ENCODE measurements at regions not wholly inside any gene's neighbourhood (a gene's known extent, or its start where the extent isn't known, plus 50 kb on each side); places are given as distances from the start of the nearest gene placed in this dataset.

GRCh38 chr16:35480988-35481387 is 2021.6 kb downstream of the TP53TG3F start:
- Mint-ChIP-seq H3K27ac (no peak overlapping the region), H3K4me1 (ENCODE audit: low read depth) (no peaks in the 10 kb centered on the region), H3K9me3 (peaks cover 3% of the 10 kb centered on the region in 2 donors), H3K27me3 (ENCODE audit: low read depth) (no peaks in the 10 kb centered on the region), H3K36me3 (ENCODE audit: insufficient read depth in 2 of 2) (no peaks in the 10 kb centered on the region), H3K4me3 (no peak overlapping the region)
- ATAC-seq (replicated peaks in 1 of 2): no peak
- no peak for DNase-seq

- Mint-ChIP-seq H3K4me1 (ENCODE audit: low read depth) (no peaks in the 10 kb centered on the region), H3K27ac (no peak overlapping the region), H3K4me3 (no peak overlapping the region), H3K9me3 (peaks cover 4 to 8% of the 10 kb centered on the region in 2 donors), H3K27me3 (ENCODE audit: low read depth) (no peaks in the 10 kb centered on the region), H3K36me3 (ENCODE audit: insufficient read depth in 2 of 2) (peaks cover 3% of the 10 kb centered on the region in 2 donors)
- ATAC-seq (replicated peaks in 1 of 2) (no peak), DNase-seq (no peak)
These were observed 2026.5 kb downstream of the TP53TG3F start for GRCh38 chr16:35485915-35486314.

- ATAC-seq (replicated peaks in 1 of 2) (no peak), DNase-seq (no peak)
- no peaks in the 10 kb centered on the region for H3K4me1 Mint-ChIP-seq (ENCODE audit: low read depth)
- H3K27me3 Mint-ChIP-seq (ENCODE audit: low read depth): no peaks in the 10 kb centered on the region
- H3K27ac Mint-ChIP-seq: no peak overlapping the region
- H3K36me3 Mint-ChIP-seq (ENCODE audit: insufficient read depth in 2 of 2): peaks cover 3 to 4% of the 10 kb centered on the region in 2 donors
- H3K4me3 Mint-ChIP-seq: no peak overlapping the region
- peaks cover 7 to 16% of the 10 kb centered on the region in 2 donors for H3K9me3 Mint-ChIP-seq
These were observed 2032.8 kb downstream of the TP53TG3F start for GRCh38 chr16:35492225-35492624.

GRCh38 chr16:35497399-35497798 is 2038.0 kb downstream of the TP53TG3F start:
- Mint-ChIP-seq H3K27ac (no peak overlapping the region), H3K4me1 (ENCODE audit: low read depth) (no peaks in the 10 kb centered on the region), H3K9me3 (peaks cover 9 to 15% of the 10 kb centered on the region in 2 donors), H3K27me3 (ENCODE audit: low read depth) (no peaks in the 10 kb centered on the region), H3K36me3 (ENCODE audit: insufficient read depth in 2 of 2) (peaks cover 0 to 3% of the 10 kb centered on the region in 2 donors), H3K4me3 (no peak overlapping the region)
- DNase-seq: no peak
- ATAC-seq (replicated peaks in 1 of 2): no peak

- Mint-ChIP-seq H3K27ac (no peak overlapping the region), H3K36me3 (ENCODE audit: insufficient read depth in 2 of 2) (peaks cover 2% of the 10 kb centered on the region in 2 donors)
These were observed 2046.8 kb downstream of the TP53TG3F start for GRCh38 chr16:35506018-35506897.

GRCh38 chr16:35506898-35507194 is 2047.4 kb downstream of the TP53TG3F start:
- Mint-ChIP-seq H3K4me1 (ENCODE audit: low read depth) (no peaks in the 10 kb centered on the region), H3K9me3 (peaks cover 9 to 12% of the 10 kb centered on the region in 2 donors), H3K4me3 (no peak overlapping the region), H3K27ac (no peak overlapping the region), H3K36me3 (ENCODE audit: insufficient read depth in 2 of 2) (peaks cover 2 to 5% of the 10 kb centered on the region in 2 donors), H3K27me3 (ENCODE audit: low read depth) (no peaks in the 10 kb centered on the region)
- ATAC-seq (replicated peaks in 1 of 2) (no peak), DNase-seq (no peak)

More at GRCh38 chr16:35506018-35506897, 2046.8 kb downstream of the TP53TG3F start:
- ATAC-seq (replicated peaks in 1 of 2) (no peak), DNase-seq (no peak)
- Mint-ChIP-seq H3K4me1 (ENCODE audit: low read depth) (no peaks in the 10 kb centered on the region), H3K4me3 (no peak overlapping the region), H3K27me3 (ENCODE audit: low read depth) (no peaks in the 10 kb centered on the region), H3K9me3 (peaks cover 8 to 12% of the 10 kb centered on the region in 2 donors)

- Mint-ChIP-seq H3K27me3 (ENCODE audit: low read depth) (no peaks in the 10 kb centered on the region), H3K27ac (no peak overlapping the region), H3K4me3 (no peak overlapping the region), H3K4me1 (ENCODE audit: low read depth) (no peaks in the 10 kb centered on the region), H3K36me3 (ENCODE audit: insufficient read depth in 2 of 2) (peaks cover 2 to 3% of the 10 kb centered on the region in 2 donors), H3K9me3 (peaks cover 8 to 17% of the 10 kb centered on the region in 2 donors)
- DNase-seq: no peak
- no peak for ATAC-seq (replicated peaks in 1 of 2)
These were observed 2051.3 kb downstream of the TP53TG3F start for GRCh38 chr16:35510701-35511100.

GRCh38 chr16:35516551-35516950 is 2057.1 kb downstream of the TP53TG3F start:
- Mint-ChIP-seq H3K27ac (no peak overlapping the region), H3K36me3 (ENCODE audit: insufficient read depth in 2 of 2) (peaks cover 0 to 1% of the 10 kb centered on the region in 2 donors), H3K4me3 (no peak overlapping the region), H3K27me3 (ENCODE audit: low read depth) (no peaks in the 10 kb centered on the region), H3K9me3 (peaks cover 5 to 11% of the 10 kb centered on the region in 2 donors), H3K4me1 (ENCODE audit: low read depth) (no peaks in the 10 kb centered on the region)
- DNase-seq: no peak
- no peak for ATAC-seq (replicated peaks in 1 of 2)

GRCh38 chr16:35516971-35517370 is 2057.6 kb downstream of the TP53TG3F start:
- Mint-ChIP-seq H3K27ac (no peak overlapping the region), H3K27me3 (ENCODE audit: low read depth) (no peaks in the 10 kb centered on the region), H3K4me1 (ENCODE audit: low read depth) (no peaks in the 10 kb centered on the region), H3K4me3 (no peak overlapping the region), H3K36me3 (ENCODE audit: insufficient read depth in 2 of 2) (peaks cover 0 to 1% of the 10 kb centered on the region in 2 donors), H3K9me3 (peaks cover 9 to 11% of the 10 kb centered on the region in 2 donors)
- no peak for DNase-seq
- no peak for ATAC-seq (replicated peaks in 1 of 2)

GRCh38 chr16:35523991-35524390 is 2064.6 kb downstream of the TP53TG3F start:
- Mint-ChIP-seq H3K27me3 (ENCODE audit: low read depth) (no peaks in the 10 kb centered on the region), H3K36me3 (ENCODE audit: insufficient read depth in 2 of 2) (peaks cover 2 to 6% of the 10 kb centered on the region in 2 donors), H3K9me3 (peaks cover 8 to 22% of the 10 kb centered on the region in 2 donors), H3K4me3 (no peak overlapping the region), H3K4me1 (ENCODE audit: low read depth) (no peaks in the 10 kb centered on the region), H3K27ac (no peak overlapping the region)
- ATAC-seq (replicated peaks in 1 of 2): no peak
- DNase-seq: no peak

- H3K27ac Mint-ChIP-seq: no peak overlapping the region
- no peak overlapping the region for H3K4me3 Mint-ChIP-seq
- H3K36me3 Mint-ChIP-seq (ENCODE audit: insufficient read depth in 2 of 2): peaks cover 2 to 6% of the 10 kb centered on the region in 2 donors
- H3K9me3 Mint-ChIP-seq: peaks cover 8 to 20% of the 10 kb centered on the region in 2 donors
- no peaks in the 10 kb centered on the region for H3K4me1 Mint-ChIP-seq (ENCODE audit: low read depth)
- H3K27me3 Mint-ChIP-seq (ENCODE audit: low read depth): no peaks in the 10 kb centered on the region
- no peak for ATAC-seq (replicated peaks in 1 of 2)
- DNase-seq: no peak
These were observed 2066.7 kb downstream of the TP53TG3F start for GRCh38 chr16:35525979-35526590.

GRCh38 chr16:35532576-35532975 is 2073.2 kb downstream of the TP53TG3F start:
- DNase-seq (no peak), ATAC-seq (replicated peaks in 1 of 2) (no peak)
- Mint-ChIP-seq H3K36me3 (ENCODE audit: insufficient read depth in 2 of 2) (peaks cover 1 to 4% of the 10 kb centered on the region in 2 donors), H3K9me3 (peaks cover 4 to 12% of the 10 kb centered on the region in 2 donors), H3K27ac (no peak overlapping the region), H3K4me3 (no peak overlapping the region), H3K27me3 (ENCODE audit: low read depth) (no peaks in the 10 kb centered on the region), H3K4me1 (ENCODE audit: low read depth) (no peaks in the 10 kb centered on the region)

- H3K27me3 Mint-ChIP-seq (ENCODE audit: low read depth): no peaks in the 10 kb centered on the region
- H3K9me3 Mint-ChIP-seq: peaks cover 3 to 9% of the 10 kb centered on the region in 2 donors
- no peak for DNase-seq
- no peak overlapping the region for H3K4me3 Mint-ChIP-seq
- H3K4me1 Mint-ChIP-seq (ENCODE audit: low read depth): no peaks in the 10 kb centered on the region
- H3K36me3 Mint-ChIP-seq (ENCODE audit: insufficient read depth in 2 of 2): peaks cover 1 to 4% of the 10 kb centered on the region in 2 donors
- H3K27ac Mint-ChIP-seq: no peak overlapping the region
- no peak for ATAC-seq (replicated peaks in 1 of 2)
These were observed 2074.3 kb downstream of the TP53TG3F start for GRCh38 chr16:35533683-35534082.
